Activated T-cell treated with anti-CD3 and anti-CD28 coated beads, Interleukin-2, amount 50 U/mL, for 24 hours (primary cell): ENCODE measurements at regions not wholly inside any gene's neighbourhood (a gene's known extent, or its start where the extent isn't known, plus 50 kb on each side); places are given as distances from the start of the nearest gene placed in this dataset.

Source experiments
- DNase-seq: peaks from one replicate; pipeline ENCODE4 v3.0.0-alpha.2; 2020
- H3K27ac Mint-ChIP-seq: 2 replicates; pipeline ENCODE4 v1.8.0; 2020; ENCODE audit warnings: mild to moderate bottlenecking, mixed read lengths
- H3K27me3 Mint-ChIP-seq: 2 replicates; pipeline ENCODE4 v1.8.0; 2020; ENCODE audit warnings: mixed read lengths
- H3K36me3 Mint-ChIP-seq: 2 replicates; pipeline ENCODE4 v1.8.0; 2020; ENCODE audit warnings: low read depth, mixed read lengths
- H3K4me1 Mint-ChIP-seq: 2 replicates; pipeline ENCODE4 v1.8.0; 2020; ENCODE audit warnings: low read depth, mixed read lengths
- H3K4me3 Mint-ChIP-seq: 2 replicates; pipeline ENCODE4 v1.8.0; 2020; ENCODE audit warnings: mild to moderate bottlenecking, moderate library complexity, mixed read lengths
- H3K9me3 Mint-ChIP-seq: 2 replicates; pipeline ENCODE4 v1.8.0; 2020; ENCODE audit warnings: mixed read lengths

GRCh38 chr9:129469188-129469987 is 151.5 kb downstream of the C9orf50 start:
- Mint-ChIP-seq H3K27me3 (no peaks in the 10 kb centered on the region), H3K36me3 (no peaks in the 10 kb centered on the region), H3K4me3 (no peak overlapping the region), H3K4me1 (peaks cover 33% of the 10 kb centered on the region), H3K27ac (no peak overlapping the region), H3K9me3 (no peaks in the 10 kb centered on the region)
- no peak for DNase-seq

- Mint-ChIP-seq H3K9me3 (no peaks in the 10 kb centered on the region), H3K4me1 (peaks cover 33% of the 10 kb centered on the region), H3K27ac (peak overlapping the region; percentile 33), H3K4me3 (no peak overlapping the region), H3K27me3 (no peaks in the 10 kb centered on the region), H3K36me3 (no peaks in the 10 kb centered on the region)
- no peak for DNase-seq
Measured at GRCh38 chr9:129467739-129468666, 152.9 kb downstream of the C9orf50 start.

- Mint-ChIP-seq H3K4me3 (no peak overlapping the region), H3K27me3 (no peaks in the 10 kb centered on the region), H3K4me1 (peaks cover 32% of the 10 kb centered on the region), H3K27ac (no peak overlapping the region), H3K36me3 (no peaks in the 10 kb centered on the region), H3K9me3 (no peaks in the 10 kb centered on the region)
- no peak for DNase-seq
Measured at GRCh38 chr9:129467004-129467588, 153.8 kb downstream of the C9orf50 start.

- DNase-seq, result no peak
- Mint-ChIP-seq H3K4me3 (no peak overlapping the region), H3K27me3 (no peaks in the 10 kb centered on the region), H3K36me3 (no peaks in the 10 kb centered on the region), H3K4me1 (peaks cover 24% of the 10 kb centered on the region), H3K27ac (no peak overlapping the region), H3K9me3 (no peaks in the 10 kb centered on the region)
Measured at GRCh38 chr9:129465834-129466535, 154.9 kb downstream of the C9orf50 start.

GRCh38 chr9:129464972-129465833 is 155.7 kb downstream of the C9orf50 start:
- no peak for DNase-seq
- peaks cover 22% of the 10 kb centered on the region for H3K4me1 Mint-ChIP-seq
- no peaks in the 10 kb centered on the region for H3K9me3 Mint-ChIP-seq
- no peaks in the 10 kb centered on the region for H3K36me3 Mint-ChIP-seq
- no peak overlapping the region for H3K27ac Mint-ChIP-seq
- no peaks in the 10 kb centered on the region for H3K27me3 Mint-ChIP-seq
- no peak overlapping the region for H3K4me3 Mint-ChIP-seq

GRCh38 chr9:129463994-129464393 is 156.9 kb downstream of the C9orf50 start:
- Mint-ChIP-seq H3K4me3 (no peak overlapping the region), H3K36me3 (no peaks in the 10 kb centered on the region), H3K9me3 (no peaks in the 10 kb centered on the region), H3K4me1 (peaks cover 25% of the 10 kb centered on the region), H3K27ac (peak overlapping the region; percentile 29), H3K27me3 (no peaks in the 10 kb centered on the region)
- DNase-seq, result no peak

GRCh38 chr9:129463477-129463876 is 157.4 kb downstream of the C9orf50 start:
- Mint-ChIP-seq H3K4me1 (peaks cover 30% of the 10 kb centered on the region), H3K27me3 (no peaks in the 10 kb centered on the region), H3K36me3 (no peaks in the 10 kb centered on the region), H3K27ac (no peak overlapping the region), H3K9me3 (no peaks in the 10 kb centered on the region), H3K4me3 (no peak overlapping the region)
- DNase-seq, result no peak

GRCh38 chr9:129462360-129462759 is 158.5 kb downstream of the C9orf50 start:
- no peak for DNase-seq
- Mint-ChIP-seq H3K27me3 (no peaks in the 10 kb centered on the region), H3K27ac (no peak overlapping the region), H3K9me3 (no peaks in the 10 kb centered on the region), H3K36me3 (no peaks in the 10 kb centered on the region), H3K4me1 (peaks cover 42% of the 10 kb centered on the region), H3K4me3 (no peak overlapping the region)

GRCh38 chr9:129460323-129461261 is 160.3 kb downstream of the C9orf50 start:
- DNase-seq, result peak; percentile 87
- H3K27me3 Mint-ChIP-seq, result no peaks in the 10 kb centered on the region
- peaks cover 49% of the 10 kb centered on the region for H3K4me1 Mint-ChIP-seq
- H3K4me3 Mint-ChIP-seq, result peak overlapping the region; percentile 73
- peak overlapping the region; percentile 88 for H3K27ac Mint-ChIP-seq
- no peaks in the 10 kb centered on the region for H3K36me3 Mint-ChIP-seq
- no peaks in the 10 kb centered on the region for H3K9me3 Mint-ChIP-seq

- Mint-ChIP-seq H3K36me3 (no peaks in the 10 kb centered on the region), H3K4me1 (peaks cover 46% of the 10 kb centered on the region), H3K4me3 (peak overlapping the region; percentile 52), H3K27ac (peak overlapping the region; percentile 64), H3K9me3 (no peaks in the 10 kb centered on the region), H3K27me3 (no peaks in the 10 kb centered on the region)
- peak; percentile 71 for DNase-seq
Measured at GRCh38 chr9:129459547-129460322, 161.2 kb downstream of the C9orf50 start.

GRCh38 chr9:129458663-129459546 is 162.0 kb downstream of the C9orf50 start:
- Mint-ChIP-seq H3K27me3 (no peaks in the 10 kb centered on the region), H3K36me3 (no peaks in the 10 kb centered on the region), H3K4me1 (peaks cover 47% of the 10 kb centered on the region), H3K27ac (no peak overlapping the region), H3K4me3 (peak overlapping the region; percentile 20), H3K9me3 (no peaks in the 10 kb centered on the region)
- peak; percentile 64 for DNase-seq
